Duodenal mucosa (tissue), 2 donors: ENCODE measurements at regions not wholly inside any gene's neighbourhood (a gene's known extent, or its start where the extent isn't known, plus 50 kb on each side); places are given as distances from the start of the nearest gene placed in this dataset.

Experiments used
- H3K27ac ChIP-seq: one replicate; pipeline ENCODE4 v1.7.0; 2013; ENCODE audit warnings: low read depth, low read length
- H3K27me3 ChIP-seq, 2 donors: one replicate each; pipeline ENCODE4 v1.7.0; 2013; ENCODE audit warnings: low read length in 2 of 2, control low read depth in 1 of 2; ENCODE audit not compliant: insufficient read depth in 2 of 2, control insufficient read depth in 1 of 2
- H3K36me3 ChIP-seq, 2 donors: one replicate each; pipeline ENCODE4 v1.7.0; 2013; ENCODE audit warnings: low read length in 2 of 2, control low read depth in 1 of 2; ENCODE audit not compliant: insufficient read depth in 2 of 2, control insufficient read depth in 1 of 2
- H3K4me1 ChIP-seq, 2 donors: one replicate each; pipeline ENCODE4 v1.7.0; 2013; ENCODE audit warnings: low read length in 2 of 2, control low read depth in 1 of 2; ENCODE audit not compliant: insufficient read depth in 2 of 2, control insufficient read depth in 1 of 2
- H3K4me3 ChIP-seq, 2 donors: one replicate each; pipeline ENCODE4 v1.7.0; 2013; ENCODE audit warnings: low read length in 2 of 2, low read depth in 1 of 2
- H3K9ac ChIP-seq, 2 donors: one replicate each; pipeline ENCODE4 v1.7.0; 2013; ENCODE audit warnings: low read length in 2 of 2, low read depth in 1 of 2
- H3K9me3 ChIP-seq, 2 donors: one replicate each; pipeline ENCODE4 v1.7.0; 2013; ENCODE audit warnings: low read length in 2 of 2, control low read depth in 1 of 2; ENCODE audit not compliant: control insufficient read depth in 1 of 2

DNA sequence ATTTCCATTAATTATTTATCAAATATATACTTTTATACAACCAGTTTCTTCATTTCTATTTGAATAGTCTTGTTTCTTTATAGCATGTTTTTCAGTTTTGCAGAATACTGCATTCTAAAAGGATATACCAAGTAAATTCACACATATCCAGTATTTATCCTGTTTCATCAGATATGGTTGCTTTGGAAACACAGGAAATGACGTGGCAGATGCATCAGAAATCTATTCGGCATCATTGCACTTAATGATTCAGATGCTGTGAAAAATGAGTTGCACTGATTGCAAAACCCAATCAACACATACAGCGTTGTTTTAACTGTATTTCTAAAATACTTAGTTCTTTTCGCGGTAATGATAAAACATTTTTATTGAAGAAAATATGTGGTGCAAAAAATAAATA, 594.9 kb downstream of the CDH26 start:
- no peaks in the 10 kb centered on the region for H3K4me1 ChIP-seq
- no peak overlapping the region for H3K9ac ChIP-seq
- H3K9me3 ChIP-seq, result no peaks in the 10 kb centered on the region
- H3K27me3 ChIP-seq, result no peaks in the 10 kb centered on the region
- H3K4me3 ChIP-seq, result no peak overlapping the region
- no peaks in the 10 kb centered on the region for H3K36me3 ChIP-seq
- no peak overlapping the region for H3K27ac ChIP-seq

DNA sequence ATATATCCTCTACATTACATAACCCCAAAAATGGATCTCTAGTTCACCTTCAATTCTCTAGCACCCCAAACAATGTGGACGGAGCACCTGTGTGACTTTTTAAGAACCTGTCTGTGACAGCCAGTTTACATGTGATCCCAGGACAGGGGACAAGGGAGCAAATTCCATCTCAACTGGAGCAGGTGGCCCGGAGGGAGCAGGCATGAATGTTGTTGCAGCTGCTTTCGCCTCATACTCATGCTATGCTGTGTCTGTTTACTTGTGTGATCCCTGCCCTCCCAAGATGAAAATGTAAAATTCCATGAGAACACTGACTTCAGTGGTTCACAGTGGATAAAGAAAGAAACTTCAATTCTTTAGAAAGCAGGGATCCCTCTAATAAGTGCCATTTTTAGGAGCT, 600.3 kb downstream of the CDH26 start:
- H3K9ac ChIP-seq, result no peak overlapping the region
- H3K4me3 ChIP-seq, result no peak overlapping the region
- no peaks in the 10 kb centered on the region for H3K36me3 ChIP-seq
- H3K27ac ChIP-seq, result no peak overlapping the region
- H3K27me3 ChIP-seq, result no peaks in the 10 kb centered on the region
- H3K9me3 ChIP-seq, result peaks cover 0 to 6% of the 10 kb centered on the region in 2 donors
- H3K4me1 ChIP-seq, result no peaks in the 10 kb centered on the region

DNA sequence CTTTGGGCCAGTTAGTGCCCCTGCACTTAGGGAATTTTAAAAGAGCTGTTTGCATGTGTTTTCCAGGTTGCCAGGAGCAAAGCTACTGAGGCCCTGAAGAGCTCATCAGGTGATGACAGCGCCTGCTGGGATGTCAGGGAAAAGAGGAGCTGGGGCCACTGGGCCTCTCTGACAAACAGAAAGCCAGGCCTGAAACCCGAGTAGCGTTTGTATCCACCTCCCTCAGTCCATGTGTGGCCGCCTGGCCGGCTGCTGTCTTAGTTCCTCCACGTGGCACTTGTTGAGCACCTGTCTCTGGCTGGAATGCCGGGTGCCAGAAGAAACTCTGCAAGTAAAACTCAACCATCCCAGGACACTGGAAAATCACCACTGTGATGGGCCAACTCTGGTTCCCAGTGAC, 601.2 kb downstream of the CDH26 start:
- Histone ChIP-seq H3K4me1 (no peaks in the 10 kb centered on the region), H3K27ac (no peak overlapping the region), H3K9ac (no peak overlapping the region), H3K4me3 (no peak overlapping the region), H3K9me3 (peaks cover 0 to 6% of the 10 kb centered on the region in 2 donors), H3K36me3 (no peaks in the 10 kb centered on the region), H3K27me3 (no peaks in the 10 kb centered on the region)

DNA sequence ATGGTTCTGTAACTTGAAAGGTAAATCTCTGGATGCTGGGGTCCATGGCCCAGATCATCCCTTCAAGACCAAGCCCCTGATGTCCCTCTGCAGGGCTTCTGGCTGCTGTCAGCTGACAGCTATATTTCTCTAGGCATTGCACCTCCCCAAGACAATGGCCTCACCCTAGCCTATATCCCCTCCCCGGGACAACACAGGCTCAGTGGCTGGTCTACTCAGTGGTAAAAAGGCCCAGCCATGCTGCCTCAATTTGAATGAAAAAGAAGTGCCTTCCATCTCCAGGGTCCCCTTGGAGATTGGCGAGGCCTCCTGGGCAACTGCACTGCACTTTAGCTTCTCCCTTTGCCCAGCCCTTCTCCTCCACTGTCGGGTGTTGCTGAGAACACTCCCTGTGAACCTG, 602.8 kb downstream of the CDH26 start:
- no peaks in the 10 kb centered on the region for H3K27me3 ChIP-seq
- no peak overlapping the region for H3K4me3 ChIP-seq
- no peaks in the 10 kb centered on the region for H3K4me1 ChIP-seq
- H3K27ac ChIP-seq, result no peak overlapping the region
- peaks cover 0 to 6% of the 10 kb centered on the region in 2 donors for H3K9me3 ChIP-seq
- no peaks in the 10 kb centered on the region for H3K36me3 ChIP-seq
- H3K9ac ChIP-seq, result no peak overlapping the region

DNA sequence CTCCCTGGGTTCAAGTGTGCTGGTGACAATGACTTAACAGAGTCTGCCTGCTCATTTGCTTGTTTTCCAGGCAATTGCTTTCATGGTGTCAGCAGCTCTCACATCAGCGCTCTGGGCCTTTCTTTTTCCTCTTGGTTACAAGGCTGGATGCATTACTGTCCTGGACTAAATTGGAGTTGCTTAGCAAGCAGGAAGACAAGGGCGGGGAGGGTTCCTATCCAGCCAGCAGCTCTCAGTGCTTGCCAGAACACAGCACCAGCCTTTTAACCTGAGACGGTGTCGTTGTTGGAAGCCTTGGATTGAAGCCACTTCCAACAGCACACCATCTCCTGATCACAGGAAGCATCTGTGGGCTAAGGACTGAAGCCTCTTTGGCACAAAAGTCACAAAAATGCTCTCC, 606.9 kb downstream of the CDH26 start:
- H3K4me1 ChIP-seq, result no peaks in the 10 kb centered on the region
- no peak overlapping the region for H3K27ac ChIP-seq
- H3K36me3 ChIP-seq, result no peaks in the 10 kb centered on the region
- H3K9ac ChIP-seq, result no peak overlapping the region
- H3K9me3 ChIP-seq, result peaks cover 0 to 6% of the 10 kb centered on the region in 2 donors
- H3K4me3 ChIP-seq, result no peak overlapping the region
- no peaks in the 10 kb centered on the region for H3K27me3 ChIP-seq

DNA sequence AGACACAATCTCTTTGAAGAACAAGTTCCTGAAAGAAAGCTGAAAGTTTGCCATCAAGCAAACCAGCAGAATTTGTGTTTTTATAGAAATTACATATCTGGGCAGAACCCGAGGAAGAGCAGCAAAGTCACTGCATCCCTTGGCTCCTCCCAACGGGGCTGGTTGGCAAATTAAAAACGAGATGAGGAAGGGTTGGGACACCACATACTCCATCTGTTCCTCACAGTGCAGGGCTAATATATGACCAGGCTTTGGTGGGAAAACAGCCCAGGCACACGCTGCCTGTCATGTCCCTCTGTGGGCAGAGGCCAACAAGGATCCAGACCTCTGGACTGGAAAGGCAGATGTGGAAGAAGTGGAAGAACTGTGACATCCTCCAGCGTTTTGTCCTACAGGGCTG, 607.3 kb downstream of the CDH26 start:
- H3K9me3 ChIP-seq, result peaks cover 0 to 2% of the 10 kb centered on the region in 2 donors
- no peak overlapping the region for H3K9ac ChIP-seq
- H3K36me3 ChIP-seq, result no peaks in the 10 kb centered on the region
- no peak overlapping the region for H3K4me3 ChIP-seq
- H3K4me1 ChIP-seq, result no peaks in the 10 kb centered on the region
- H3K27ac ChIP-seq, result no peak overlapping the region
- no peaks in the 10 kb centered on the region for H3K27me3 ChIP-seq

DNA sequence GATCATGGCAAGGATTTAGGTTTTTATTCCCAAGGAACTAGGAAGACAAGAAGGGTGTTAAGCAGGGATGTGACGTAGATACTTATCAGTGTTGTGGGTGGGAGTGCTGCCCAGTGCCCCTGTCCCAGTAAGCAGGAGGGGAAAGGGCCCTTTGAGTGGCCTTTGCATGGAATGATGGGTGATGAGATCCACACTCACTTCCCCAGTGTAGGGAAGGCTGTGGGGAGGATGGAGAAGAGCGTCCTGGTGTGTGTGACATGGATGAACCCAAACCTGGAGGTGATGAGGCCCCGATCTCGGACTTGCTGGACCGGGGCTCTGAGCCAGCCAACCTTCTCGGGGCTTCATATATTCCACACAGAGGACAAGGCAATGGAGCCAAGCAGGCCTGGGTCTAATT, 610.9 kb downstream of the CDH26 start:
- no peak overlapping the region for H3K4me3 ChIP-seq
- no peak overlapping the region for H3K9ac ChIP-seq
- H3K9me3 ChIP-seq, result no peaks in the 10 kb centered on the region
- no peaks in the 10 kb centered on the region for H3K36me3 ChIP-seq
- no peaks in the 10 kb centered on the region for H3K4me1 ChIP-seq
- H3K27me3 ChIP-seq, result no peaks in the 10 kb centered on the region
- H3K27ac ChIP-seq, result no peak overlapping the region

DNA sequence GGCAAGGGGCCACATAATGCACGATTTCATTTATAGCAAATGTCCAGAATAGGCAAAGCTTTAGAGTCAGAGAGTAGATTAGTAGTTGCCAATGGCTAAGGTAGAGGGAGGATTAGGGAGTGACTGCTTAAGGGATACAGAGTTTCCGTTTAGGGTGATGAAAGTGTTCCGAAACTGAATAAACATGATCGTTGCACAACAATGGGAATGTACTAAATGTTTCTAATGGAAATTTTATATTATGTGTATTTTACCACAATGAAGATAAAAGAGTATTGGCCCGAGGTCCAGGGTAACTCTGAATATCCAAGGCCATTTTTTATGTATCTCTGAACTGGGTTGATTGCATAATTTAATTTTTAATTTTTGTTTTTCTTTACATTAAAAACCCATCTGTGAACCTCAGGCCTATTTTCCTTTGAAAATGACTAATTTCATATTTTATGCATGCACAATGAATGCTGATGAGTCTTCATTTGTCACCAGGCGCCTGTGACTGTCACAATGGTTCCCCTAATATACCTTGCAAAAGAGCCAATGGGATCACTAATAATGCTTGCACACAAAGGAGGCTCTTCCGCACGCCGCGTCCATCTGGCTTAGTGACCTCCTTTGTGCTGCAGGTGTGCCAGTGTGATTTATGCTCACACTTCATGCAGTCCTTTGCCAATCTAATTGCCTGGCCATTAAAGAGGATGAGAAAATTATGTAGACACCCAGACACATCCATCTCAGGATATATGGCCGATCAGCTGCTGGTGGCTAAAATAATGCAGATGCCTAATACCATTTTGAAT, 612.5 kb downstream of the CDH26 start:
- H3K27me3 ChIP-seq, result no peaks in the 10 kb centered on the region
- no peaks in the 10 kb centered on the region for H3K4me1 ChIP-seq
- no peaks in the 10 kb centered on the region for H3K9me3 ChIP-seq
- no peak overlapping the region for H3K9ac ChIP-seq
- H3K4me3 ChIP-seq, result no peak overlapping the region
- no peaks in the 10 kb centered on the region for H3K36me3 ChIP-seq
- H3K27ac ChIP-seq, result no peak overlapping the region

DNA sequence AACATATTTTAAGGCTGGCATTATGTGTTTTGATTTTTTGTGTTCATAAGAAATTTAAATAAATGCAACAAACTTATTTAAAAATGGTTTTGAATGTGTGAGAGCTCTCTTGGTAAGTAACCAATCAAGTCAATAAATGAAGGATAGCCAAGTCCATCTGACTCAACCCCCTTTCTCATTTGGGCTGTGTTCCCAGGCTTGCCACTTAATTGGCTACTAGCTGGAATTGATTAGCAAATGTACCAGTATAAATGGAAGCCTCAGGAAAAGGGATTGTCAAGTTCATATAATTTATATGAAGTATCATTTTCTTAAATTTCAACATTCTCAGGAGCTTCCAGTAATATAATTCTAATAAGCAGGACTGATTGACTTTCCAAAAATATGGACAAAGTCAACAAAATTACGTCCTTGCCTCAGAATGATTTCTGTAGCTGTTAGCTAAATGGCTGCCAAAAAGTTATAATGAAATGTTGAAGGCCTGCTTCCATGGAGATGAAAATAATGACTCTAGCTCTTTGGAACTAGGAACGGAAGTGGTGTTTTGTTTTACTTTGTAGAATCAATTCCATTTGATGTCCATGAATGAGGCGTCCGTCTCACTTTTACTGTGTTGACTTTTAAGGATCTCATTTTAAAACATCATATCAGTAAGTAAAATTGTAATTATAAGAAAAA, 614.9 kb downstream of the CDH26 start:
- Histone ChIP-seq H3K4me3 (no peak overlapping the region), H3K36me3 (no peaks in the 10 kb centered on the region), H3K9ac (no peak overlapping the region), H3K9me3 (no peaks in the 10 kb centered on the region), H3K4me1 (no peaks in the 10 kb centered on the region), H3K27me3 (no peaks in the 10 kb centered on the region), H3K27ac (no peak overlapping the region)

DNA sequence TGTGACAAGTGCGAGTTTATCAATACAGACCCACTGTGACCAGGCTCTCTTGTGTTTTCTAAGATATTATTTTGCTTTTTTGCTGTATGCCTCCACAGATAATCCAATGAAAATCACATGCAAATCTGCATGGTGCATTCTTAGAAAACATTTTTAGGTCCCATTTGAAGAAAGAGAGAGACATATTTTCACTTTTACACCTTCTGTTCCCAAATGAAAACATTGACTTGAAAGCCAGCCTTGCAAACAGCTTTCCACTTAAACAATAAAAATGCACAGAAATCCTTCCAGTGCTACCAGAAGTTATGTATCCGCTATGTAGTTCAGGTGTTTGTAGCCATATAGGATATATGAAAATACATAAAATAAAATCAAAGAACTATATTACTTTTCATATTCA, 618.0 kb downstream of the CDH26 start:
- H3K27me3 ChIP-seq, result no peaks in the 10 kb centered on the region
- no peak overlapping the region for H3K27ac ChIP-seq
- H3K9ac ChIP-seq, result no peak overlapping the region
- no peaks in the 10 kb centered on the region for H3K36me3 ChIP-seq
- H3K9me3 ChIP-seq, result no peaks in the 10 kb centered on the region
- H3K4me1 ChIP-seq, result no peaks in the 10 kb centered on the region
- H3K4me3 ChIP-seq, result no peak overlapping the region
